Activated gamma-delta T cell treated with anti-CD3 and anti-CD28 coated beads, Interleukin-2, amount 50 U/mL, for 16 hours (primary cell): ENCODE measurements at regions not wholly inside any gene's neighbourhood (a gene's known extent, or its start where the extent isn't known, plus 50 kb on each side); places are given as distances from the start of the nearest gene placed in this dataset.
"Not testable (repeated sequence)": the region's sequence is repeated elsewhere in the genome, so short reads cannot be mapped to it uniquely, and the experiment has no call there.

ENCODE experiments used
- DNase-seq: peaks from one replicate; pipeline ENCODE4 v3.0.0-alpha.2; 2020; ENCODE audit warnings: low read depth

- no peak for DNase-seq
Measured at GRCh38 chr2:132272713-132273112, 111.0 kb upstream of the ANKRD30BL start.

- DNase-seq, result not testable (repeated sequence)
Measured at GRCh38 chr2:132273585-132273984, 111.8 kb upstream of the ANKRD30BL start.

DNA sequence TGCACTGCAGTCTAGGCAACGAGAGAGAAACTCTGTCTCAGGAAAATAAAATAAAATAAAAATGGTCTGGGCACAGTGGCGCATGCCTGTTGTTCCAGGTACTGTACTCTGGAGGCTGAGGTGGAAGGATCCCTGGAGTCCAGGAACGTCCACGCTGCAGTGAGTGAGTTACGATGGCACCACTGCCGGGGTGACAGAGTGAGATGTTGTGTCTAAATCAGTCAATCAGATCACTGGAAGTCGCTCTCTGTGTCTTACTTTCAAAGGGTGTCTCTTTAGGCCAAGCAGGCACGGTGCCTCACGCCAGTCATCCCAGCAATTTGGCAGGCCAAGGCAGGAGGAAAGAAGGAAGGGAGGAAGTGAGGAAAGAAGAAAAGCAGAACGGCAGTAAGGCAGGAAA, 112.2 kb upstream of the ANKRD30BL start:
- no peak for DNase-seq

GRCh38 chr2:132275396-132275795, 113.6 kb upstream of the ANKRD30BL start:
- DNase-seq, result no peak

DNA sequence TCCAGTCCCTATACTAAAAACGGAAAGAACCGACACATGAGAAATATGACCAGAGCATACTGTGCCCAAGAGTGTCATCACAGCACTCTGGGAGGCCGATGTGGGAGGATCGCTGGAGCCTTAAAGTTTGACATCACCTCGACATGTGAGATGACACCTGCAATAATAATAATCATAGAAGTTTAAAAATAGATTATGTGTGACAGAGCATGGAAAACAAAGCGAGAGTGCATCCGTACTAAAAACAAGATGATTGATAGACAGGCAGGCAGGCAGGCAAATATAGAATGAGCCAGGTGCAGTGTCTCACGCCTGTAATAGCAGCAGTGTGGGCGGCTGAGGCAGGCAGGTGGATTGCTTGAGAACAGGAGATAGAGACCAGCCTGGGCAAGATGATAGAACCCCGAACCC, 114.8 kb upstream of the ANKRD30BL start:
- no peak for DNase-seq

DNA sequence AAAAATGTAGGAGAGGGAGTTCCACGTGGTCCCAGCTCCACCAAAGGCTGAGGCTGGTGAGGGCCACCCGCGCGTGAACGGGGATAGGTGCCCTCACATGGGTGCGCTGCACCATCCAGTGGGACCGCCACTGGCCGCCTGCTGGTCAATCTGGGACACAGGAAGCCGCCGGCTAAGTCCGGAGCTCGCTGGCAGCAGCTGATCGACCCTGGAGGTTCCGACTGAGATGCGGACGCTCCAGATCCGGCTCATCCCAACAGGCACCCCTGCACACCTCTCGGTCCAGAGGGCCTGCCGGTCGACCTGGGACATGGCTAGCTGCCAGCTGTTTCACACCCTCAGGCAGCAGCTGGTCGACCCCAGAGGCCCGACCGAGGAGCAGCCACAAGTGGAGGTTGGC, 116.5 kb upstream of the ANKRD30BL start:
- DNase-seq, result no peak

DNA sequence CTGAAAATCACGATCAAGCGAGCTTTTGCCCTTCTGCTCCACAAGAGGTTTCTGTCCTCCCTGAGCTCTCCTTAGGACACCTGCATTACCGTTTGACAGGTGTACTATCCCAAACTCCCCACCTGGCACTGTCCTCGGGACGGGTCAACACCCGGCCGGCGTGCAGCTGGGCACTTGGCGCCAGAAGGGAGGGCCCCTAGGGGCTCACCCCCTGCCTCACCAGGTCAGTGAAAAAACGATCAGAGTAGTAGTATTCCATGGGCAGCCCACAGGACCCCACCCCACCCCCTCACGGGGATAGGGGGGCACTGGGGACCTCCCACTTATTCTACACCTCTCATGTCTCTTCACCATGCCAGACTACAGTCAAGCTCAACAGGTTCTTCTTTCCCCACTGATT, 117.6 kb upstream of the ANKRD30BL start:
- DNase-seq, result no peak

GRCh38 chr2:132279930-132280615, 118.3 kb upstream of the ANKRD30BL start:
- no peak for DNase-seq

DNA sequence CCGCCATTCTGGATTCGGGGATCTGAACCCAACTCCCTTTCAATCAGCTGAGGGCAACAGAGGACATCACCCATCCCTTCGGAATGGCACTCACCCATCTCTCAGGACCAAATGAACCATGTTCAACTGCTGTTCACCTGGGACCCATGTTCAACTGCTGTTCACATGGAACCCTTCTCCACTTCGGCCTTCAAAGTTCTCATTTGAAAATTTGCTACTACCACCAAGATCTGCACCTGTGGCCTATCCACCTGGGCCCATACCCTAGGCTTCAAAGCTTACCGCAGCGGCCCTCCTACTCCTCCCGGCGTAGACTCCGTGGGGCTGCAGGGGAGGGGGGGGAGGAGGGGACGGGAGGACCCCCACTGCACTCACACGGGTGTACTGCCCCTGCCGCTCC, 119.2 kb upstream of the ANKRD30BL start:
- no peak for DNase-seq

GRCh38 chr2:132282104-132282503, 120.4 kb upstream of the ANKRD30BL start:
- DNase-seq, result not testable (repeated sequence)

GRCh38 chr2:132282911-132283310, 121.2 kb upstream of the ANKRD30BL start:
- no peak for DNase-seq

- DNase-seq, result not testable (repeated sequence)
Measured at GRCh38 chr2:132286289-132286911, 124.6 kb upstream of the ANKRD30BL start.

- not testable (repeated sequence) for DNase-seq
Measured at GRCh38 chr2:132287910-132288309, 126.2 kb upstream of the ANKRD30BL start.

- not testable (repeated sequence) for DNase-seq
Measured at GRCh38 chr2:132289138-132289537, 127.4 kb upstream of the ANKRD30BL start.

DNA sequence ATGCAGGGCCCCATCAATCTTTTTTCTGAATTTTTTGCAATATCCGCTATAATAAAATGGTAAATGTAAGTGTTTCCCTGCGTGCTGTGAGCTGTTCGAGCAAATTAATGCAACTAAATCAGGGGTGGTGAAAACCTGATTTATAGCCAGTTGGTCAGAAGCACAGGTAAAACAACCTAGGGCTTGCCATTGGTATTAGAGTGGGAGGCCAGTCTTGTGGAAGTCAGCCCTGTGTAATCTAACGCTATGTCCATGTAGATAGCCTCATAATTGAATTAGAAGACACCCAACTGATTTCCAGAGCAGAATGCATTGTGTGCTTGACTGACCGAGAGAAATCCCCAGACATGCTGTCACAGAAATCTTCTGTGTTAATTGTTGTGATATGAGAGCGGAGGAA, 126.8 kb upstream of the GPR39 start:
- DNase-seq, result not testable (repeated sequence)

- not testable (repeated sequence) for DNase-seq
Measured at GRCh38 chr2:132300592-132301378, 115.8 kb upstream of the GPR39 start.

- DNase-seq, result not testable (repeated sequence)
Measured at GRCh38 chr2:132304661-132305380, 111.8 kb upstream of the GPR39 start.

- DNase-seq, result not testable (repeated sequence)
Measured at GRCh38 chr2:132307613-132308198, 108.9 kb upstream of the GPR39 start.

- DNase-seq, result not testable (repeated sequence)
Measured at GRCh38 chr2:132309203-132309602, 107.4 kb upstream of the GPR39 start.

DNA sequence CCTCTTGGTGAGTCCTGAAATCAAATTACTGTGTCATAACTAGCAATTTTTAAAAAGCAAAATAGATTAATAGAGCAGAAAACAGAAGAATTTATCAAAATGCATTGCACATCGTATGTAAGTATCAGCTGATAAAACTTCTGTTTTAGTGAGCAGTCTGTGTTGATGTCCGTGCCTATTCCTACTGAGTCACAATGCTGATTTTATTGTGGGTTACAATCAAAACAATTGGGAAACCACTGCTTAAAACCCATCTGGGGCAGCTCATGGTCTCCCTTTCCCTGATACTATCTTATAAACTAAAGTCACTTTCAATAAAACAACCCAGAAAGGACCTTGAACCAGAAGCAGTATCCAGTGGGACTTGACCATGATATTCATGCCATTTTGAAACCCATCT, 101.1 kb upstream of the GPR39 start:
- not testable (repeated sequence) for DNase-seq

- not testable (repeated sequence) for DNase-seq
Measured at GRCh38 chr2:132317026-132317680, 99.5 kb upstream of the GPR39 start.
